ENCODE measurements at regions not wholly inside any gene's neighbourhood (a gene's known extent, or its start where the extent isn't known, plus 50 kb on each side); places are given as distances from the start of the nearest gene placed in this dataset.

GRCh38 chr6:156710479-156710878 is 66.7 kb upstream of the ARID1B start:
- Histone ChIP-seq H3K27ac (no peak overlapping the region), H3K27me3 (no peaks in the 10 kb centered on the region), H3K4me1 (no peaks in the 10 kb centered on the region), H3K9me3 (no peaks in the 10 kb centered on the region), H3K36me3 (no peaks in the 10 kb centered on the region), H3K4me3 (no peak overlapping the region)
- TF ChIP-seq POLR2A (IDR thresholded peaks at IDR 0.05), result no peak
- in situ Hi-C loops (cut with MboI; ENCODE audit: low pct_ligation_motif_present in 1 of 4, low pct_unique_long_range_greater_than_20kb in 1 of 4, low sequenced_read_pairs in 3 of 4), result no loop called here
- intact Hi-C loops (cut with DNase I; ENCODE audit: low total_unique reads), result no loop called here
- 71 to 91% methylated on average over 1 to 4 of the region's 4 CpGs for WGBS, 2 donors (ENCODE audit: low coverage in 1 of 2)
- no peak for DNase-seq

GRCh38 chr6:156707818-156708217 is 69.4 kb upstream of the ARID1B start:
- no peaks in the 10 kb centered on the region for H3K4me1 ChIP-seq
- no peaks in the 10 kb centered on the region for H3K36me3 ChIP-seq
- no peak overlapping the region for H3K27ac ChIP-seq
- intact Hi-C loops (cut with DNase I; ENCODE audit: low total_unique reads), result no loop called here
- H3K27me3 ChIP-seq, result no peaks in the 10 kb centered on the region
- TF ChIP-seq, protein P1, sequence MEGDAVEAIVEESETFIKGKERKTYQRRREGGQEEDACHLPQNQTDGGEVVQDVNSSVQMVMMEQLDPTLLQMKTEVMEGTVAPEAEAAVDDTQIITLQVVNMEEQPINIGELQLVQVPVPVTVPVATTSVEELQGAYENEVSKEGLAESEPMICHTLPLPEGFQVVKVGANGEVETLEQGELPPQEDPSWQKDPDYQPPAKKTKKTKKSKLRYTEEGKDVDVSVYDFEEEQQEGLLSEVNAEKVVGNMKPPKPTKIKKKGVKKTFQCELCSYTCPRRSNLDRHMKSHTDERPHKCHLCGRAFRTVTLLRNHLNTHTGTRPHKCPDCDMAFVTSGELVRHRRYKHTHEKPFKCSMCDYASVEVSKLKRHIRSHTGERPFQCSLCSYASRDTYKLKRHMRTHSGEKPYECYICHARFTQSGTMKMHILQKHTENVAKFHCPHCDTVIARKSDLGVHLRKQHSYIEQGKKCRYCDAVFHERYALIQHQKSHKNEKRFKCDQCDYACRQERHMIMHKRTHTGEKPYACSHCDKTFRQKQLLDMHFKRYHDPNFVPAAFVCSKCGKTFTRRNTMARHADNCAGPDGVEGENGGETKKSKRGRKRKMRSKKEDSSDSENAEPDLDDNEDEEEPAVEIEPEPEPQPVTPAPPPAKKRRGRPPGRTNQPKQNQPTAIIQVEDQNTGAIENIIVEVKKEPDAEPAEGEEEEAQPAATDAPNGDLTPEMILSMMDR (IDR thresholded peaks at IDR 0.05), result no peak
- TF ChIP-seq POLR2AphosphoS5 (IDR thresholded peaks at IDR 0.05) (no peak), EP300 (IDR thresholded peaks at IDR 0.05; ENCODE audit: low read depth) (no peak), POLR2A (IDR thresholded peaks at IDR 0.05) (no peak)
- 67 to 75% methylated on average over 1 to 3 of the region's 3 CpGs for WGBS, 2 donors (ENCODE audit: low coverage in 1 of 2)
- no peak overlapping the region for H3K4me3 ChIP-seq
- H3K9me3 ChIP-seq, result no peaks in the 10 kb centered on the region
- in situ Hi-C loops (cut with MboI; ENCODE audit: low pct_ligation_motif_present in 1 of 4, low pct_unique_long_range_greater_than_20kb in 1 of 4, low sequenced_read_pairs in 3 of 4), result no loop called here
- DNase-seq, result no peak

DNA sequence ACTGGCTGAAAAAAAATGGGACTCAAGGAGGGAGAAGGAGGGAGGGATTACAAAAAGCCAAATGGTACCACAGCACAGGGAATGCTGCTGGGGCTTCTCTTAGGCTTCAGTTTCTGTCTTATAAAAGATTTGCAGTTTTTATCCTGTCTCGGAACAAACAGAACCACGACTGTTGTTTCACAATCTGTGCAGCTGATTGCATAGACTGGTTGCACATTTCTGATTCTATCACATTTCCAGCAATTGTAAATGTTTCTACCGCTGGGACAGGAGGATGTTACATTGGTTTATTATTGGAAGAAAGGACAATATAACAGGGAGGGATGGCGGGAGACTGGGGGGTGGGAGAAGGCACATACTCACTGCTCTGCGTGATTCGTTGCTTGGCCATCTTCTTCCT is 73.5 kb upstream of the ARID1B start:
- in situ Hi-C loops (cut with MboI; ENCODE audit: low pct_ligation_motif_present in 1 of 4, low pct_unique_long_range_greater_than_20kb in 1 of 4, low sequenced_read_pairs in 3 of 4), result no loop called here
- 61 to 65% methylated on average over 5 to 6 of the region's 6 CpGs for WGBS, 2 donors (ENCODE audit: low coverage in 1 of 2)

DNA sequence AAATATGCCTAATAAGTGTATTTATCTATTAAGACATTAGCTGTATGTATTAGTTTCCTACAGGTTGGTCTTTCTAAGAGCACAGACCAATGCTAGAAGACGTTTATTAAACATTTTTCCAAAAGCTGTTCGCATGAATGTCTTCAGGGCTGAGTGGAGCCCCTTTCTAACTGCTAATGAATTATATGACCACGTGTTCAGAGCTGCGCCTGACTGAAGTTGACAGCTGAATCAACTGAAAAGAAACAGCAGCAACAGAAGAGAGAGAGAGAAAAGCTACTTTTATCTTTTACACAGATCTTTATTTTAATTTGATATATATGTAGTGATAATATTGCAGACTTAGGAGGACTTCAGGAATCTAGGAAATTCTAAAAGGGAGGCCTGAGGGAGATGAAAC is 75.2 kb upstream of the ARID1B start:
- intact Hi-C loops (cut with DNase I; ENCODE audit: low total_unique reads) (no loop called here), in situ Hi-C loops (cut with MboI; ENCODE audit: low pct_ligation_motif_present in 1 of 4, low pct_unique_long_range_greater_than_20kb in 1 of 4, low sequenced_read_pairs in 3 of 4) (no loop called here)
- no peak overlapping the region for H3K4me3 ChIP-seq
- H3K4me1 ChIP-seq, result peaks cover 0 to 6% (median 2%) of the 10 kb centered on the region in 4 donors
- no peaks in the 10 kb centered on the region for H3K9me3 ChIP-seq
- no peak overlapping the region for H3K27ac ChIP-seq
- TF ChIP-seq POLR2AphosphoS5 (IDR thresholded peaks at IDR 0.05) (no peak), EP300 (IDR thresholded peaks at IDR 0.05; ENCODE audit: low read depth) (no peak), POLR2A (IDR thresholded peaks at IDR 0.05) (no peak)
- TF ChIP-seq, protein P1 (IDR thresholded peaks at IDR 0.05), result no peak
- H3K36me3 ChIP-seq, result no peaks in the 10 kb centered on the region
- WGBS, 2 donors (ENCODE audit: low coverage in 1 of 2), result 74 to 76% methylated on average over 4 of the region's 4 CpGs
- H3K27me3 ChIP-seq, result no peaks in the 10 kb centered on the region
- DNase-seq, result no peak

More for the DNA sequence above, 73.5 kb upstream of the ARID1B start:
- no peak overlapping the region for H3K27ac ChIP-seq
- intact Hi-C loops (cut with DNase I; ENCODE audit: low total_unique reads), result no loop called here
- DNase-seq, result no peak
- no peaks in the 10 kb centered on the region for H3K9me3 ChIP-seq
- H3K36me3 ChIP-seq, result no peaks in the 10 kb centered on the region
- no peak overlapping the region for H3K4me3 ChIP-seq
- H3K4me1 ChIP-seq, result no peaks in the 10 kb centered on the region
- TF ChIP-seq, protein P1 (IDR thresholded peaks at IDR 0.05), result no peak
- TF ChIP-seq EP300 (IDR thresholded peaks at IDR 0.05; ENCODE audit: low read depth), result no peak
- TF ChIP-seq POLR2A (IDR thresholded peaks at IDR 0.05), result no peak
- no peak for TF ChIP-seq POLR2AphosphoS5 (IDR thresholded peaks at IDR 0.05)
- H3K27me3 ChIP-seq, result no peaks in the 10 kb centered on the region

DNA sequence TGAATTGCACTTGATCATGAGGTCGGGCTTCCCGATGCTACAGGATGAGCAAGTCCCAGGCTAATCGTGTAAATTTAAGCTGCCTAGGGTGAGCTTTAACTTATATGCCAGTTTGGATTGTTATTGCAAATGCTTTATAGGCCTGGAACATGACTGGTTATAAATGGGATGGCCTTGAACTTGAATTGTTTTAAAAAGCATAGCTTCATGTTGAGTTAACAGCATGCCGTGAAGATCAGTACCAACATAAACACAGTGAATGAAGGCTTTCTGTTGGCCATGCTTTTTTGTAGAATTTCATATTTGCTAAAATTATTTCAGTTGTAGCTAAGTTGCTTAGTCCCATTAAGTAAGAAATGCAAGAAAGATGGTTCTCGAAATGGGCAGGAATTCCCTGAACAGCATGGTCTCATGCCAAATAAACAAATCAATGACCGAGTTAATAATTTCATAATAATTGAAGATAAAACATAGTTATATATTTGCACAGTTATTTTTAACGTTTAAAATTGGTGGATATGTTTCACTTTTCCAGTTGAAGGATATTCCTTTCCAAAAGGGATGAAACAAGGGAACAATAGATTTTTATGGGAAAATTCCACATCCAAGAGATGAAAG is 76.6 kb upstream of the ARID1B start:
- H3K4me3 ChIP-seq, result no peak overlapping the region
- H3K9me3 ChIP-seq, result no peaks in the 10 kb centered on the region
- WGBS, 2 donors (ENCODE audit: low coverage in 1 of 2), result 82 to 86% methylated on average over 7 of the region's 7 CpGs
- no peaks in the 10 kb centered on the region for H3K27me3 ChIP-seq
- peaks cover 0 to 6% (median 2%) of the 10 kb centered on the region in 4 donors for H3K4me1 ChIP-seq
- DNase-seq, result no peak
- no peak overlapping the region for H3K27ac ChIP-seq
- H3K36me3 ChIP-seq, result no peaks in the 10 kb centered on the region
- intact Hi-C loops (cut with DNase I; ENCODE audit: low total_unique reads), result no loop called here
- no peak for TF ChIP-seq EP300 (IDR thresholded peaks at IDR 0.05; ENCODE audit: low read depth)
- TF ChIP-seq, protein P1 (IDR thresholded peaks at IDR 0.05), result no peak
- no peak for TF ChIP-seq POLR2A (IDR thresholded peaks at IDR 0.05)
- no peak for TF ChIP-seq POLR2AphosphoS5 (IDR thresholded peaks at IDR 0.05)
- in situ Hi-C loops (cut with MboI; ENCODE audit: low pct_ligation_motif_present in 1 of 4, low pct_unique_long_range_greater_than_20kb in 1 of 4, low sequenced_read_pairs in 3 of 4), result no loop called here
